ENCODE measurements at regions not wholly inside any gene's neighbourhood (a gene's known extent, or its start where the extent isn't known, plus 50 kb on each side); places are given as distances from the start of the nearest gene placed in this dataset.
"Not testable (repeated sequence)": the region's sequence is repeated elsewhere in the genome, so short reads cannot be mapped to it uniquely, and the experiment has no call there.

DNA sequence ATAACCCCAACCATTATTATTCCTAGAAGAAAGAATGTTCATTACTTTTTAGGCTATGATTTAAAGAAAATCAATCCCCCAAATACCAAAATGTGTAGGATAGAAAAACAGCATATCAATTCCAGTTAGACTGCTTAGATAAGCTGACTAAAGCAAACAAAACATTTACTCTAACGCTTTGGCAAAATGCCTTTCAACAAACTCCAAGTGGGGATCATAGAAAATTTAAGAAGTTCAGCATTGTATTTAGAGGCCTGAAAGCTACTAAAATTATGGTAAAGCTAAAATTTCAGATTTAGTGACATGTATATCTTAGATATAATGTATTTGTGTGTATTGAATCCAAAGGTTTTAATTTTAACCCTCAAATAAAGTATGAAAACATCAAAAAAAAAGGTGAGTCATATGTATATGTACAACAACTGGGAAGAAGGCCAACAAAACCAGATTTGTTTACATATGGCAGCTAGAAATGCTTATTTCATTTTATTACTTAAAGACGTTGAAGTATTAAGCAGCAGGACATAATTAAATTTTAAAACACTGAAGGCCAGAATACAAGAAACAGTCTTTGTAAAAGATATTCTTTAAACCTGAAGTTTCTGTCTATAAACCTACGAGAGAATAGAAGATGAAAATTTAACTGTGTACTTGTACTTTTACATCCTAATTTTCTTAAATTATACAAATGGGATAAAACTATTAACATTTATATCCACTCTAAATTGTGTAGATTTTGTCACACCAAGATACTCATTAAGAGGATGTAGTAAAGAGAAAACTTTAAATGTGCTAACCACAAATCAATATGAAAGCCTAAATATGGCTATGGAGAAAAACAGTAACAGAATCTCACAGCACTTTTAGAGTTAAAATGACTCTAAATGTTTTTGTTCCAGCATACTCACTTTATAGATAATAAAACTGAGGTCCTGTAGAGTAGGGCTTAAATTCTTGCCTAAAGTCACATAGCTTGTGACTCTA lies 71.4 kb downstream of the SLC41A2 start:
- TF ChIP-seq, protein P1, sequence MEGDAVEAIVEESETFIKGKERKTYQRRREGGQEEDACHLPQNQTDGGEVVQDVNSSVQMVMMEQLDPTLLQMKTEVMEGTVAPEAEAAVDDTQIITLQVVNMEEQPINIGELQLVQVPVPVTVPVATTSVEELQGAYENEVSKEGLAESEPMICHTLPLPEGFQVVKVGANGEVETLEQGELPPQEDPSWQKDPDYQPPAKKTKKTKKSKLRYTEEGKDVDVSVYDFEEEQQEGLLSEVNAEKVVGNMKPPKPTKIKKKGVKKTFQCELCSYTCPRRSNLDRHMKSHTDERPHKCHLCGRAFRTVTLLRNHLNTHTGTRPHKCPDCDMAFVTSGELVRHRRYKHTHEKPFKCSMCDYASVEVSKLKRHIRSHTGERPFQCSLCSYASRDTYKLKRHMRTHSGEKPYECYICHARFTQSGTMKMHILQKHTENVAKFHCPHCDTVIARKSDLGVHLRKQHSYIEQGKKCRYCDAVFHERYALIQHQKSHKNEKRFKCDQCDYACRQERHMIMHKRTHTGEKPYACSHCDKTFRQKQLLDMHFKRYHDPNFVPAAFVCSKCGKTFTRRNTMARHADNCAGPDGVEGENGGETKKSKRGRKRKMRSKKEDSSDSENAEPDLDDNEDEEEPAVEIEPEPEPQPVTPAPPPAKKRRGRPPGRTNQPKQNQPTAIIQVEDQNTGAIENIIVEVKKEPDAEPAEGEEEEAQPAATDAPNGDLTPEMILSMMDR (IDR thresholded peaks at IDR 0.05; ENCODE audit: control extremely low read depth, extremely low read depth, low read depth, missing control alignments) = no peak

DNA sequence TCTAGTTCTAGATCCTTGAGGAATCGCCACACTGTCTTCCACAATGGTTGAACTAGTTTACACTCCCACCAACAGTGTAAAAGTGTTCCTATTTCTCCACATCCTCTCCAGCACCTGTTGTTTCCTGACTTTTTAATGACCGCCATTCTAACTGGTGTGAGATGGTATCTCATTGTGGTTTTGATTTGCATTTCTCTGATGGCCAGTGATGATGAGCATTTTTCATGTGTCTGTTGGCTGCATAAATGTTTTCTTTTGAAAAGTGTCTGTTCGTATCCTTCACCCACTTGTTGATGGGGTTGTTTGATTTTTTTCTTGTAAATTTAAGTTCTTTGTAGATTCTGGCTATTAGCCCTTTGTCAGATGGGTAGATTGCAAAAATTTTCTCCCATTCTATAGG lies 79.2 kb downstream of the SLC41A2 start:
- CTCF ChIA-PET; POLR2A ChIA-PET; DNase-seq (ENCODE audit: extremely low spot score): not testable (repeated sequence)

More for the DNA sequence above, 71.4 kb downstream of the SLC41A2 start:
- ChIA-PET POLR2A (no interaction called here), CTCF (interaction anchor here (1.1 to 2.1 kb wide), 3 partner anchors 13 to 245 kb away, joined by 3 to 6 read pairs (median 5); no protein-coding TSS in a partner anchor)
- no peak for DNase-seq (ENCODE audit: extremely low spot score)

DNA sequence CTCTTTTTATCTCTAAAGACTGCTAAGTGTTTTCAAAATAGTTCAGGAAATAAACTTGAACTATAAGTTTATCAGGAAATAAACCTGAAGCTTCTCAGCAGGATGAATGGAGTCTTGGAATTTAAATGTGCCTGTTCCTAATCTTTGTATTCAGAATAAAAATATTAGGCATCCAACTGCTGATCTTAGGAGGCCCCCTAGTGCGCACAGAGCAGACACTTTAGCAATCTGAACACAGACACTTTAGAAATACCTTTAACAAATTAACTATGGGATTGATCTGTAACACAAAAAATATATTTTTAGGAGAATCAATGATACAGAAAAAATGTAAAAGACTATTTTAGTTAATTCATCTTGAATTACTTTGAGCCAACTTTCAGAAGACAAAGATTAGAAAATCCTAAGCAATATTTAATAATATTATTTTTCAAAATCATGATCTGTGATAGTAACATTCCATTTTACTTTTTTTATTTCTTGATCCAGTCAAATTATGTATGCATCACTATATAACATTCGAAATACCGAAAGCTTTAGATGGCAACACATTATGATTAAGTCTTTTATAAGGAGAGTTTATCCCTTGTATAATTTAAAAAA lies 80.9 kb downstream of the SLC41A2 start:
- ChIA-PET CTCF (interaction anchor here (0.7 kb wide), 1 partner anchor 12 kb away, joined by 3 read pairs; no protein-coding TSS in a partner anchor), POLR2A (no interaction called here)
- TF ChIP-seq, protein P1 (IDR thresholded peaks at IDR 0.05; ENCODE audit: control extremely low read depth, extremely low read depth, low read depth, missing control alignments) = peak; percentile 43
- DNase-seq (ENCODE audit: extremely low spot score) = peak; percentile 31

DNA sequence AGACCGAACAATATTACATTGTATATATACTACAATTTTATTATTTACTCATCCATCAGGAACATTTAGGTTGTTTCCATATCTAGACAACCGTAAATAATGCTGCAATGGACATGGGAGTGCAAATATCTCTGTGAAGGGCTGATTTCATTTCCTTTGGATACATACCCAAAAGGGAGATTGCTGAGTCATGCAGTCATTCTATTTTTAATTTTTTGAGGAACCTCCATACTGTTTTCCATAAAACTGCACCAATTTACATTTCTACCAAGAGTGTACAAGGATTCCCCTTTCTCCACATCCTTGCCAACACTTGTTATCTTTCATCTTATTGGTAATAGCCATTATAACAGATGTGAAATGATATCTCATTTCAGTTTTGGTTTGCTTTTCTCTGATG lies 84.7 kb downstream of the SLC41A2 start:
- DNase-seq (ENCODE audit: extremely low spot score) = no peak
- POLR2A ChIA-PET = no interaction called here
- CTCF ChIA-PET = interaction anchor here (0.9 kb wide), 1 partner anchor 33 kb away, joined by 3 read pairs; no protein-coding TSS in a partner anchor
- TF ChIP-seq, protein P1 (IDR thresholded peaks at IDR 0.05; ENCODE audit: control extremely low read depth, extremely low read depth, low read depth, missing control alignments) = no peak

DNA sequence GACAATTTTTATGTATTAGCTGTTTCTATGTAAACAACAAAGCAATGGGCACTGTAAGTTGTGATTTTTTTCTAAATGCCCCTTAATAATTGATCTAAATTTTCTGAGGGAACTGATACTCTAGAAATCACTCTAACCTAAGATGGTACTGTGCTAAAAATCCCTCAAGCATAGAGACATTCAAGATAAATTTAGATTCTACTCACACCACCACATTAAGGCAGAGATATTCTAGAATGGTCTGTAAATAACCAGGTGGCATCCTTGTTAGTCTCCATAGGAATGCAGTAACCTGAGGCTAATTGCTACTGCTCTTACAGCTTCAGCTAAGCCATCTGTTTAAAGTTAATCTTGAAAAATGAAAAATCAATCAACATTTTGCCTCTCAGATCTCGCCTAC lies 87.3 kb downstream of the SLC41A2 start:
- ChIA-PET POLR2A (no interaction called here), CTCF (interaction anchor here (1.1 to 1.9 kb wide), 3 partner anchors 14 to 88 kb away, joined by 3 to 6 read pairs (median 4); no protein-coding TSS in a partner anchor)
- no peak for DNase-seq (ENCODE audit: extremely low spot score)

DNA sequence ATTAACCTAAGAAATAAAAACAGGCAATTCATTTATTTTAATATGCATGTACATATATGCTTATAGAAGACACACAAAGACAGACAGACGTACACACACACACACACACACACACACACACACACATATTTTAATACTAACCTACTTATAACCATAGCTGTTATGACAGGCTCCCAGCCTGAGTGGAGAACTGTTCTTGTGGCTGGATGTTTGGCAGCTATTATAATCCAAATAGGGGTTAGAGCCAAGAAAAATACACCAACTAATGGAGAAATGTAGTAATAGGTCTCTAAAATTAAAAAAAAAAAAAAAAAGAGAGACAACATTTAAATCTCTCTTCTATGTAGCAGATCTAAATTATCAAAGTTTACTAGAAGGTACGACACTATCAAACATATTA lies 91.8 kb downstream of the SLC41A2 start:
- CTCF ChIA-PET = interaction anchor here (1.6 kb wide), 1 partner anchor 29 kb away, joined by 4 read pairs; no protein-coding TSS in a partner anchor
- TF ChIP-seq, protein P1 (IDR thresholded peaks at IDR 0.05; ENCODE audit: control extremely low read depth, extremely low read depth, low read depth, missing control alignments) = no peak
- POLR2A ChIA-PET = no interaction called here
- no peak for DNase-seq (ENCODE audit: extremely low spot score)

More for the DNA sequence above, 87.3 kb downstream of the SLC41A2 start:
- TF ChIP-seq, protein P1 (IDR thresholded peaks at IDR 0.05; ENCODE audit: control extremely low read depth, extremely low read depth, low read depth, missing control alignments) = no peak

All from GM10248 (cell line).